ENCODE measurements at regions not wholly inside any gene's neighbourhood (a gene's known extent, or its start where the extent isn't known, plus 50 kb on each side); places are given as distances from the start of the nearest gene placed in this dataset.

- DNase-seq (ENCODE audit: low read depth in 2 of 2), result no peak
These were observed 217.9 kb downstream of the SOX4 start for GRCh38 chr6:21811484-21811883.

- DNase-seq (ENCODE audit: low read depth in 2 of 2), result no peak
These were observed 222.7 kb downstream of the SOX4 start for GRCh38 chr6:21816231-21816630.

DNA sequence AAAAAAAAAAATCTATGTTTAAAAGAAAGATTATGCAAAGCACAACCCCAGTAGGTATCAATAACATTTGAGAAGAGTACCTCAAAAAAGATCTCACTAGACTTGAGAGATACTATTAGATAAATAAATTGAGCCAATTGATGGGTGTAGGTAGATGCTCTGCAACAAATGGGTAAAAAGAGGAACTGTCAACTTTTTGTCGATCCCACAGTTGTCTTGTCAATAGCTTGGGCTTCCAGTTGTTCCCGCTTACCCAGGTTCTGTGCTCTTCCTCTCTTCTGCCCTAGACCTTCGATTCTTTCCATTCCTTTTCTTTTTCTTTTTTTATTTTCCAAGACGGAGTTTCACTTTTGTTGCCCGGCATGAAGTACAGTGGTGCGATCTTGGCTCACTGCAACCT is 226.9 kb downstream of the SOX4 start:
- no peak for DNase-seq (ENCODE audit: low read depth in 2 of 2)

- no peak for DNase-seq (ENCODE audit: low read depth in 2 of 2)
These were observed 229.8 kb downstream of the SOX4 start for GRCh38 chr6:21823371-21823770.

DNA sequence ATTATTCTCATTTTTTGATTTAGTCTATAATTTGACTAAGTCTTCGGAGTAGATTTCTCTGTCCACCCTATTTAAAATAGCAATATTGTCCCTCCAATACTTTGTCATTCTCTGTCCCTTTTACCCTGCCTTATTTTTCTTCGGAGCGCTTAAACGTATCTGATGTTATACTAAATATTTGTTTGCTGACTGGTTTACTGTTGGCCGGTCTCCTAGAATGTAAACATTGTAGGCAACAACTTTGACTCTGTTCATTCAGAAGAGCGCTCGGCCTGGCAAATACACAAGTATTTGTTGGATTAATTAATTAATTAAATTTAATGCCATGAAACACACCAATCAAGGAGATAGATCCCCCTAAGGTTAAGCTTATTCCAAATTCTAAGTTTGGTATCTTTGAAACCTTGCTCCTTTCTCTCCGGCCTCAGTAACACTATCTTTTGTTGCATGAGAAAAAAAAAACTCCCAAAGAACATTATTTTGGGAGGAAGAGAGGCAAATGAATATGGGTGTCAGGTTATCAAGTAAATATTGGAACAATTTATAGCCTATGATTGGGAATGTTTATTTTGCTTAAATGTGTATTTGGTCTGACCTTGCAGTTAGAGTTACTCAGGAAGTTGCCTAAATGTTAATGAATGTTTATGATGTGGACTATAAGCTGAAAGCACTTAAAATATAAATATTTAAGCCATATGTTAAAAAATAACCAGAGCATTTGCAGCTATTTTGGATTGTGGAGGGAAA is 231.1 kb downstream of the SOX4 start:
- no peak for DNase-seq (ENCODE audit: low read depth in 2 of 2)

- DNase-seq (ENCODE audit: low read depth in 2 of 2), result no peak
These were observed 232.5 kb downstream of the SOX4 start for GRCh38 chr6:21826023-21826422.

DNA sequence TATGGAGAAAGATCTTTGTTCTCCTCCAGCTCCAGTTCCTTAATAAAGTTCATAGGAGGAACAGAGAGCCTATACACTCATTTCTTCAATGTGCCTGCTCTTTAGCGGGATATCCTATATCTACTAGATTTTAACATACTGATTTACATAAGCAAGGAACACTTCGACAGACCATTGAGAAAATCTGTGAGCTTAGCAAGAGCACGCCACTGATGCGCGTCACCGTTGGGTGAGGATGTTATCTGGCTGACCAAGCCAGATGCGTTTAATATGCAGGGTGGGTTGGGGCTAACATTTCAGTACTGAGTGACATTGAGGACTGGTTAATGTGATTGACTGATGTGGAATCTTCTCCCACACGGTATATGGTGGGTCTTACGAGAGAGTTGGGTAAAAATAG is 233.4 kb downstream of the SOX4 start:
- DNase-seq (ENCODE audit: low read depth in 2 of 2), result no peak

- DNase-seq (ENCODE audit: low read depth in 2 of 2), result no peak
These were observed 234.1 kb downstream of the SOX4 start for GRCh38 chr6:21827425-21828202.

GRCh38 chr6:21828704-21829103 is 235.2 kb downstream of the SOX4 start:
- DNase-seq (ENCODE audit: low read depth in 2 of 2), result no peak

DNA sequence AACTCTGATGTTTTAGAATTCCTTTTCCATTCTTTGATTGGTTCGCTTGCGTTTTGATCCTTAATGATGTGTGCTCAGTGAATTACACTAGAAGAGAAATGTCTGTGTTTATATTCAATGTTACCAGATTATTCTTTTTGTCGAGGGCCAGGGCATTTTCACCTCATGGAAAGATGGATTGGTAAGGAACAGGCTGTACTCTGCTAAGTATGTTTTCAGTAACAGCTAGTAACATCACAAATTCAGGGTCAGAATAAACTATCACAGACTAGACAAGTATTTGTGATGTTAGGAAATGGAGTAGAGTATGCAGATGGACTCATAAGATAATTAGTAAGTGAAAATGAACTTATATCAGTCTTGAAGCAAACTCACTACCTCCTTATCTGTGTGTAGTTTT is 235.6 kb downstream of the SOX4 start:
- no peak for DNase-seq (ENCODE audit: low read depth in 2 of 2)

DNA sequence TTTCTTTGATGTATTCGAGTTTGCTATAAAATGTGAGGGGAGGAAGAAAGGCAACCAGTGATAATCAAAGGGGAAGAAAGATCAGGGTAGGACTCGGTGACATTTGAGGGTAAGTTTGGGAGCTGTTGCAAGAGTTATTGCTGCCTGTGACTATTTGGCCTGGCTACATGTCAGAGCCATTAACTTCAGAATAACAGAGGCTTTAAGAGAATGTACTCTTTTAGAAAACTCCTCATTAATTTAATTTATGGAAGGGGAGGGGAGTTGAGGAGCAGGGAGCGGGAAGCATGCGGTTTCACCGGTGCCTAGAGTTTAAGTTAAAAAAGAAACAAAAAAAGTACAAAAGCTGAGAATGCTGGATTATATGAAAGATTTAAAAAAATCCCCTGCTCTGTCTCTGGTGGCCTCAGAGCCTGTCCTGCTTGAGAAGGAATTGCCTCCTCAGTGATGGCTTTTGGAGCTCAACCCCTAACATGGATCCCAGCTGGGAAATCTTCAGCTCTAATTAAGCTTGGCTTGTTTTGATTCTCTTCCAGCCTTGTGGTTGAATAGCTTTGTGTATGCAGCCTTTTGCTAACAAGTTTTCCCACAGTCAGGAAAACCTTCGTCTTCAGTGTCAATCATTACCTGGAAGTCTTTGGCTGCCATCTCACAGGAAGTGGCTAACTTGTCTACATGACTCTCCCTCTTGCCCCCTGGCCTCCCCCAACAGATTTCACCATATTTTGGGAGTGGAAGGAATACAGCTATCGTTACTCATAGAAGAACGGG is 238.2 kb downstream of the SOX4 start:
- no peak for DNase-seq (ENCODE audit: low read depth in 2 of 2)

DNA sequence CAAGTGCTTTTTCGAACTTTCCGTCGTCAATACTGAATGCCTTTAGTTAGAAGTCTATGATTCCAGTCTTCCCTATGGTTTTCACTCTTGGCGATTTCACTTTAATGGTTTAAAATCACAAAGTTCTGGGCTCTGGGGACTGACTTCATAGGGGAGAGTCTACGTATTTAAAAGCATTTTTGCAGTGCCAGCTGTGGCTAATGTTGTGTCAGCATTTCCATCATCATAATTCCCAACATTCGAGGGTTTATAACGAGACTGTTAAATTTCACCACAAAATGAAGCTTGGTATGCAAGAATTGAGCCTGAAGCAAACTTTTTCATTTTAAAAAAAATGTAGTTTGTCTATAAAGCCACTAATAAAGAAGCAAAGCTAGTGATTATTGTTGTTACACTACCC is 242.7 kb downstream of the SOX4 start:
- no peak for DNase-seq (ENCODE audit: low read depth in 2 of 2)

DNA sequence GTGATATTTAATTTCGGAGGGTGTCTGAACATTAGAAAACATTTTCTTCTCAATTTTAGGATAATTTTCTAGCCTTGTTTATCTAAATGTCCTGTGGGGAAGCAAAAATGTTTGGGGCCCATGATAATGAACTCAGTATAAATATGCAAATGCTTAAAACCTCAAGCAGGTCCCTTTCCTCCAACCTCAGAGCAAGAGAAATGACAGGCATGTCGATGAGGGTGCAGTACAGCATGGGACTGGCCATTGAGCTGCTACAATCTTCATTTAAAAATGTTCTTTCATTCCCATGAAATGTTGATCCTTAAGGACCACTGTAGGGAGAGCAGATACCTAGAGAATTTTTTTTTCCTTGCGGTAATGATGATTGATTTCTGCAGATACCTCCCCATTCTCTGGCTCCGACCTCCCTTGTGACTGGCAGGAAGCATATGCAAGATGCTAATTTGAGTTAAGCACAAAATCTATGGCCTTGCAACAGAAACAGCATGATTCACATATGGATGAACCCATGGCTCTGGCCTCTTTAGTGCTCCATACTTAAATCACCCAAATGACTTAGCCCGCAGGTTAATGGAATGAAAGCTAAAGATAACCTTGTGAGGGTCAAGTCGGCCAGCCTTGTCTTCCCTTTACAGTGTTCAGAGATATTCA is 243.3 kb downstream of the SOX4 start:
- DNase-seq (ENCODE audit: low read depth in 2 of 2), result no peak

GRCh38 chr6:21840428-21840827 is 246.9 kb downstream of the SOX4 start:
- DNase-seq (ENCODE audit: low read depth in 2 of 2), result no peak

- DNase-seq (ENCODE audit: low read depth in 2 of 2), result no peak
These were observed 249.5 kb downstream of the SOX4 start for GRCh38 chr6:21842875-21843645.

- no peak for DNase-seq (ENCODE audit: low read depth in 2 of 2)
These were observed 250.8 kb downstream of the SOX4 start for GRCh38 chr6:21844120-21844917.

GRCh38 chr6:21845018-21845417 is 251.5 kb downstream of the SOX4 start:
- no peak for DNase-seq (ENCODE audit: low read depth in 2 of 2)

DNA sequence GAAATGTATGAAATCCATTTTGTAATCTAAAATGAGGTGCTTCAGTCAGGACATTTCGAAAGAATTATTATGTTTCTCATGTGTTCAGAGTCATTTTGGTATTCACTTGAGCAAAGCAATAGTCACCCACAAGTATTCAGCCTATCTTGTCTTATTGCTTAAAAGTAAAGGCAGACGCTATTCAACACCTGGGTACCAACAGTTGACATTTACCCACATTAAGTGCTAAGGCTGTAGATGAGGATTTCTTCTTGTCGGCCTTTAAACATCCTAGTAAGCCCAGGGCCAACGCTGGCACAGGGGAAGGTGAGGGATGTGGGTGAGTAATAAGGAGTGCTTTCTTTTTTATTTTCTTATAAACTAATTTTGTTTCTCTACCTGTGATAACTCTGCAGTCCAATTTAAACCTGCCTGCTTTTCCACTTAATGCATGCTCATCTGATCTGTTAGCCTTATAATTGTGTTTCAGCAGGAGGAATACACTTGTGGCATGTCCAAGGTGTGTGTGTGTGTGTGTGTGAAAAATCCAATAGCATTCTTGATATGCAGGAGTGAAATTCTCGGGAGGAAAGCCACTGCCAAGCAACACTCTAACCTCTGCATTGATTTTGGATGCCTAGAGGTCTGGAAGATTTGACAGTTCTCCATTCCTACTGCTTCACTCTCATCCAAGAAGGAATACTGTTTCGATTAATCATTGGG is 252.0 kb downstream of the SOX4 start:
- no peak for DNase-seq (ENCODE audit: low read depth in 2 of 2)

DNA sequence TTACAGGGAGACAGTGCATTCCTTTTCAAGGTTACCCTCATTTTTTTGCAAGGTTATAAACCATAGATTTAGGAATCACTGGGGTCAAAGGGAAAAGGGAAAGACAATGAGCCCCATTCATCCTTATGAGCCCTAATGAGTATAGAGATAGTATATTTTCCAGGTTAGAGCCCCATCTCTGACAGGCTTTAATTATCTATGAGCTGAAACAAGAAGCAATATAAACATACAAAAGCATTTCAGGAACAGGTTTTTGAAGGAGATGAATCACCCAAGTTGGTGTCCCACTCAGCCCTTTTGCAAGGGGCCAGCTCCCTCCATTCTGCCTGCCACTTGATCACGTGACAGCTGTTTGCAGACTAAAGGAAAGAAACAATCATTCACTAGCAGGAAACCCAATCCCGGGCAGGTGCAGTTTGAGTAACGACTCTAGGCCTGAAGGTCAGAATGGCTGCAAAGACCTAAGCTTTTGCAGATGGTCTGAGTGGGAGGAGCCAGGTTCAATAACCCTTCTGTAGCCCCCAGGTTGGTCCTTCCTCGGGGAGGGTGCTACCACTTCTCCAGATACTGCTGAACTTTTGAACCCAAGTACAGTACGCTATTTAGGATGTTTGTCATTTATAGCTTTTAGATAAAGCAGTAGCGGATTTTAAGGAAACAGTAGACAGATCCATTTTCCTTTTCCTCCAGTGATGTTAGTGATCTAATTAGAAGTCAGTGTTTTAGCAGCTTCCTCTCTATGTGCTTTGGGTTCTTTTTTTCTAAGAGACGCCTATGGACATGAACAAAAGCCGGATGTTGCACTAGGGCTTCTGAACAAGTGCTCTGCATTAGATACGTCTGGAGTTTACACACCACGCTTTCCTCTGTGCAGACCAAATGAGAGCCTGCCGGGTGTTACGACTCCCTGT is 253.2 kb downstream of the SOX4 start:
- no peak for DNase-seq (ENCODE audit: low read depth in 2 of 2)
